KOPT-K1 (cell line): ENCODE measurements at regions not wholly inside any gene's neighbourhood (a gene's known extent, or its start where the extent isn't known, plus 50 kb on each side); places are given as distances from the start of the nearest gene placed in this dataset.
"Not testable (repeated sequence)": the region's sequence is repeated elsewhere in the genome, so short reads cannot be mapped to it uniquely, and the experiment has no call there.

ENCODE experiments used
- H3K27ac ChIP-seq: fragments of 200-600 bp; sonication (generic); 2 replicates; pipeline ENCODE4 v1.5.1; 2016; ENCODE audit warnings: antibody characterized with exemption, mild to moderate bottlenecking, low read depth, low read length; ENCODE audit not compliant: poor library complexity, severe bottlenecking
- H3K36me3 ChIP-seq: fragments of 200-600 bp; sonication (generic); 2 replicates; pipeline ENCODE4 v1.5.1; 2017; ENCODE audit warnings: antibody characterized with exemption, mild to moderate bottlenecking, low read length, moderate library complexity; ENCODE audit not compliant: insufficient read depth
- H3K9me3 ChIP-seq: fragments of 200-600 bp; sonication (generic); 2 replicates; pipeline ENCODE4 v1.5.1; 2017; ENCODE audit warnings: antibody characterized with exemption, low read length, mild to moderate bottlenecking; ENCODE audit not compliant: insufficient read depth, poor library complexity, severe bottlenecking

DNA sequence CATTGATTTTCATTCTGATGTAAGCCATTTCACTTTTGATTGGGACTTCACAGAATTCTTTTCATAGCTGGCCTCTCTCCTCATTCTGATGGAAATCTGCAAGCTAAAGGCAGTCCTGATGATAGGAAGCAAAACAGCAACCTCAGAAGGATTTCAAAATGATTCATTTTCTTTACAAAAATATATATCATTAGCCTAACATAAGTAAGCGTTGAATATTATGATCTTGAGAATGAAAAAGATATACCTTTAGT, 143.1 kb upstream of the GJE1 start:
- Histone ChIP-seq H3K36me3 (no peaks in the 10 kb centered on the region), H3K27ac (no peak overlapping the region)

DNA sequence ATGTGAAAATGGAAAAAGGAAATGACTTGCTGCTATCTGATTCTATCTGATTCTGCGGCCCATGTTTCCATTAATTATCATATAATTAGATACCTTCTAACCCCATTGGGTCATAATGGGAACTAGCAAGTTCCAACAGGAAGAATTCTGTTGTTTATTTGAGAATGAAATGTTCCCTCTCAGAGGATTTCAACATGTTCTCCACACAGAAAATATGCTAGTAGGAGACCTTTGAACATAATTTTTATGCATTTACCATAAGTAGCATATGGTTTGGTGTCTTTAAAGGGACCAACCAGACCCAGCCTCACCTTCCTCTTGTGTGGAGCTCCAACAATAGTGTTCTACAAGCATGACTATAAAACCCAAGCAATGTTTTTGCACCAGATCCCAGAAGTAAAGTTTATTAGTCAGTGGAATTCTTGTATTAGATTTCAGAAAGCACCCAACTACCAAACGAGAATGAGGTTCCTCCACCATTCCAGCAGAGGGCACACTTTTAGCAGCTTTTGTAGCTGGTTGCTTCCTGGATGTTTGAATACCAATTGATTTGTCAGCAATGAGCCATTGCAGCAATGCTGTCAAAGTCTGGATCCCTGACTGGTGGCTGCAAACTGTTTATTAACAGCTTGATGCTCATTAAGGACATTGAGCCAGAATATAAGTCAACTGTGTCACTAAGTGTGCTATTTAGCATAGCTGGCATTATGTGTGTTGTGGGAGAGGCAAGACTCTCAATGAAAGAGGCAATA, 143.6 kb upstream of the GJE1 start:
- Histone ChIP-seq H3K27ac (no peak overlapping the region), H3K36me3 (no peaks in the 10 kb centered on the region), H3K9me3 (no peaks in the 10 kb centered on the region)

More for the DNA sequence above, 143.1 kb upstream of the GJE1 start:
- H3K9me3 ChIP-seq, result no peaks in the 10 kb centered on the region

DNA sequence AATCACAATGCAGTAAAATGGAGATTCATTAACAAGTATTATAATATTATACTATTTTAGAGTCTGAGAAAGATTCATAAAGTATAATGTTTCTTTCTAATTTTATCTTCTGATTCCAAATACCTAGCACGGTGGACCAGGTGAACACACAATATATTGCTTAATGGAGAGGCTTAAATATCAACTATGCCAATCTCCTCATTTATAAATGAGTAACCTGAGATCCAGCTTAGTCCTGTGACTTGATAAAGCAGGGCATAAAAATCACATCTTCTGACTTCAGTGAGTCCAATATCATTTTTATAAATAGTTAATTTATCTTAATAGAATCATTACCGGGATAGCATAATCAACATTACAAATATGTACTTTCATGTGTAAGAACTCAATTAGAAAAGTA, 144.4 kb upstream of the GJE1 start:
- no peak overlapping the region for H3K27ac ChIP-seq
- no peaks in the 10 kb centered on the region for H3K9me3 ChIP-seq
- H3K36me3 ChIP-seq, result no peaks in the 10 kb centered on the region

DNA sequence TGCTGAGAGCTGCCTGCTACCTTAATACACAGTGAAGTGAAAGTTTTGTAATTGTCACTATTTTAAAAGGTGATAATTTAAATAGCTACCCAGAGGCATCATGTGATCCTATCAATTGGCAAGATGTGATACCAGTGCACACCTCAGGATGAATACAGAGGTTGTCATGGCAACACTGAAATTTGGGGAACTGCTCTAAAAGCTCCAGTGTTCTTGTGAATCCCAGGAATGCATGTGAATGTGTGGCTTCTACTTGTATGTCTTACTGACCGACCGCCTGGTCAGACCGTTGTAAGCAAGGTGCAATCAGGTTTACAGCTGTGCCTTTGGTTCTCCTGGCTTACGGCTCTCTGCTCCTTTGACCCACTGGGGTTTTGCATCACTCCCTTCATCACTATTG, 146.3 kb upstream of the GJE1 start:
- Histone ChIP-seq H3K27ac (no peak overlapping the region), H3K36me3 (no peaks in the 10 kb centered on the region), H3K9me3 (no peaks in the 10 kb centered on the region)

DNA sequence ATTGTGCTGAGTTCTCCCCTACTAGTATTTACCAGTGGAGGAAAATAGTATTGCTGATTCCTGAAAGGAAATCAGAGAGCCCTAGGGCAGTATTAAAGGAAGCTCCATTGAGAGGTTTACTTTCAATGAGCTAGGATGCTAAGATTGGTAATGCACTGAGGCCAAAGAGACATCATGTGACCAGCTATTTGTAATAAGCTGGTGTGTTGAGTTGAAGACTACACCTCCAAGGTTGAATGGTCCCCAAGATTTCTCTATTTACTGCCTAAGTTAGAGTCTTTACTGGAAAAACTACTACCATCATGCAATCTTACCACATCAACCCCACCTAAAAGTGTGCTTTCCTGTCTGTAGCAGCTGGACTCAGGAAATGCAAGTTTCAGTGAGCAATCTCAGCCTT, 151.5 kb upstream of the GJE1 start:
- Histone ChIP-seq H3K9me3 (no peaks in the 10 kb centered on the region), H3K27ac (no peak overlapping the region), H3K36me3 (no peaks in the 10 kb centered on the region)

DNA sequence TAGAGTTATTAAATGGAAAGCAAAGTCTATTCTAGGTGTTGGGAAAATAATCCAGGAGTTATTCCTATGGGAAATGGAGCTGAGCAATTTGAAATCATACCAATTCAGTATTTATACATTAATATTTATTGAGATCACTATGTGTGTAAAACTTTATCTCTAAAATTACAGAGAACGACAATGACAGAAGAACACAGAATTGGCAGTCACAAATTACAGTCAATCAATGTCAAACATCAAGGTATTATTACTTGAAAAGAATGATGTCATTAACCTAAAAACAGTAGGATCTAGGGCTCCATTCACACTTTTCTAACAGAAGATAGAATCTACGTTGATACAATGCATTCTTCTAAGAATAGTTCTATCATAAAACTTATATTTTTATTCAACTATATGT, 154.9 kb upstream of the GJE1 start:
- Histone ChIP-seq H3K27ac (no peak overlapping the region), H3K9me3 (no peaks in the 10 kb centered on the region), H3K36me3 (no peaks in the 10 kb centered on the region)

DNA sequence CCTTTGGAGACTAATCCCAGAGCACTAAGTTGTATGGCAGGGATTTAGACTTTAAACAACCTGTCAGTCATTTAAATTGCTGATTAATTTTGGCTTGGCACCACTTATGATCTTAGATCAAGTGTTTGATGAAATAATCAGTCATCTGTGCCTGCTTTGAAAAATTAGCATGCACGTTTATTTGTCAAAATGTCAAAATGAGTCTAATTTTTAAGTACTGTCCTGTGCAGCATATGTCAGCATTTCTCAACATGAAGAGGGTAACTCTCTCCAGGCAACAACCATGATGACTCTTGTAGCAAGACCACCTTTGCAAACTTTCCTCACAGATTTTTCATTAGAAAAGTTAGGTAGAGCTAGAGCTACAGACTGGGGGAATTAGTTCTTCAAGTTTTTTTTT, 155.7 kb upstream of the GJE1 start:
- no peaks in the 10 kb centered on the region for H3K36me3 ChIP-seq
- no peaks in the 10 kb centered on the region for H3K9me3 ChIP-seq
- no peak overlapping the region for H3K27ac ChIP-seq

DNA sequence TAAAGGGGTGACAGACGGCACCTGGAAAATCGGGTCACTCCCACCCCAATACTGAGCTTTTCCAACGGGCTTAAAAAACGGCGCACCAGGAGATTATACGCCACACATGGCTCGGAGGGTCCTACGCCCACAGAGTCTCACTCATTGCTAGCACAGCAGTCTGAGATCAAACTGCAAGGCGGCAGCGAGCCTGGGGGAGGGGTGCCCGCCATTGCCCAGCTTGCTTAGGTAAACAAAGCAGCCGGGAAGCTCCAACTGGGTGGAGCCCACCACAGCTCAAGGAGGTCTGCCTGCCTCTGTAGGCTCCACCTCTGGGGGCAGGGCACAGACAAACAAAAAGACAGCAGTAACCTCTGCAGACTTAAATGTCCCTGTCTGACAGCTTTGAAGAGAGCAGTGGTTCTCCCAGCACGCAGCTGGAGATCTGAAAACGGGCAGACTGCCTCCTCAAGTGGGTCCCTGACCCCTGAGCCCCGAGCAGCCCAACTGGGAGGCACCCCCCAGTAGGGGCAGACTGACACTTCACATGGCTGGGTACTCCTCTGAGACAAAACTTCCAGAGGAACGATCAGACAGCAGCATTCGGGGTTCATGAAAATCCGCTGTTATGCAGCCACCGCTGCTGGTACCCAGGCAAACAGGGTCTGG, 162.8 kb upstream of the GJE1 start:
- H3K9me3 ChIP-seq, H3K36me3 ChIP-seq, H3K27ac ChIP-seq: not testable (repeated sequence)

DNA sequence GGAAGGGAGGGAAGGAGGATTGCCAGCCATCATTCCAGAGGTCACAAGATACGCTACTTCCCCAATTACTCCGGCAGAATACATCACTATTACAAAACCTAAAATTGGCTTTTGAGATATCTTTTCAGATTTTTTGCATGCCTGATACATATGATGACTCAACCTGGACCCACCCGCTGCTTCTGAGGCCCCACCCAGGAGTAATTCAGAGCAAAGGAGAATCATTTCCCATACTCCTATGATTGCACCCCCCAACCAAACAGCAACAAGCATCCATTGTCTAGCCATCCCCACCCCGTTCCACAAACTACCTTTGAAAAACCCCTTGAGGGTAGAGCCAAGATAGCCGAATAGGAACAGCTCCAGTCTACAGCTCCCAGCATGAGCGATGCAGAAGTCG, 163.5 kb upstream of the GJE1 start:
- Histone ChIP-seq H3K27ac (no peak overlapping the region), H3K9me3 (no peaks in the 10 kb centered on the region), H3K36me3 (no peaks in the 10 kb centered on the region)

DNA sequence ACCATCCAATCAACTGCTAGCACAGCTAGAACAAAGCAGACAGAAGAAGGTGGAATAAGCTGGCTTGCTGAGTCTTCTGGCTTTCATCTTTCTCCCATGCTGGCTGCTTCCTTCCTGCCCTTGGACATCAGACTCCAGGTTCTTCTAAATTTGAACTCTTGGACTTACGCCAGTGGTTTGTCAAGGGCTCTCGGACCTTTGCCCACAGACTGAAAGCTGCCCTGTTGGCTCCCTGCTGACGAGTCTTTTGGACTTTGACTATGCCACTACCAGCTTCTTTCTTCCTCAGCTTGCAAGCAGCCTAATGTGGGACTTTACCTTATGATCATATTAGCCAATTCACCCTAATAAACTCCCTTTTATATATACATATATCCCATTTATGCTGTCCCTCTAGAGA, 164.1 kb upstream of the GJE1 start:
- Histone ChIP-seq H3K27ac (no peak overlapping the region), H3K36me3 (no peaks in the 10 kb centered on the region)

DNA sequence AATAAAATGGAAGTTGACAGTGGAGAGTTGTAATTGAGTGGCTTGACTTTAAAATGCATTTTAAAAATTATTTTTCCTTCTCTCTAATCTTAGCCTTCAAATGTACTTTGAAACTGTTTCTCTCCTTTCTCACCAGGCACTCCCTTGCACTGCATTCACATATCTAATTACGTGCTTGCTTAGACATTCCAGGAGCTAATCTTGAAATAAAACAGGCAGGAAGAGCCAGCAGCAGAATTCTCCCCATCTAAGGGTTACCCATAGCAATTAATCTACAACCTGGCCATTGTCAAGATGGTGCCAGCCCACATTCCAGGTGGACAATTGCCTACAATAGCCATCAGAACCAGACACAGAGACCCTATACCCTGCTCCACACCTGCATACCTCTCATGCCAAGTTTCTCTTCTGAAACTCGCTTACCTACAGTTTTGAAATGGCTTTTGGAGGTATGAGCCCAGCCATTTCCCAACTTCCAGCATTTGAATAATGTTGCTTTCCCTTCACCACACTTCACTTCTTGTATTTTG, 167.6 kb upstream of the GJE1 start:
- H3K36me3 ChIP-seq, result no peaks in the 10 kb centered on the region
- H3K27ac ChIP-seq, result no peak overlapping the region
- no peaks in the 10 kb centered on the region for H3K9me3 ChIP-seq

More for the DNA sequence above, 164.1 kb upstream of the GJE1 start:
- H3K9me3 ChIP-seq, result no peaks in the 10 kb centered on the region

DNA sequence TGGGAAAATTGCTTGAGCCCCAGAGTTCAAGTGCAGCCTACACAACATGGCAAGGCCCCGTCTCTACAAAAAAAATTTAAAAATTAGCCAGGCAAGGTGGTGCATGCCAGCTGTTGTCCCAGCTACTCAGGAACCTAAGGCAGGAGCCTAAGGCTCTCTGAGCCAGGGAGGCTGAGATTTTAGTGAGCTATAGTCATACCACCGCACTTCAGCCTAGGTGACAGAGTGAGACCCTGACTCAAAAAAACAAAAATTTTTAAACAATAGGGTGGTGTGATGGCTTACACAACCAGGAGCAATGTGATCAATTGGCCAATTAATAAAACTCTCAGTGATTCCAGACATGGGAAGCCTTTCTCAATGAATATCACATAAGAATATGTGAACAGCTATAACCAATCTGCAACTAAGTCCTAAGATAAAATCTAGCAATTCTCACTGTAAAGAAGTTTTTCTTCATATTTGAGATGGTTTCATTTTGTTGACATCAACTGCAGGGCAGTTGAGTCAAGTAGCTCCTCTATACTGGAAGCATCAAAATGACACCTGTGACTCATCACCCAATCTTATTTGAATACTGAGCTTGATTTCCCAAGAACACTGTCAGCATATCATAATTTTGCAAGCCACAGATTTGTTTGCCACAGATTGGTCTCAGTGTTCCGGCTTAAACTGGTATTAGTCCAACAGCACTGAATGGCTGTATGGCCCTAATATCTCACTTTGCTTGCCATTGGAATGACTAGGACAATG, 169.0 kb upstream of the GJE1 start:
- Histone ChIP-seq H3K9me3 (no peaks in the 10 kb centered on the region), H3K27ac (no peak overlapping the region), H3K36me3 (no peaks in the 10 kb centered on the region)

DNA sequence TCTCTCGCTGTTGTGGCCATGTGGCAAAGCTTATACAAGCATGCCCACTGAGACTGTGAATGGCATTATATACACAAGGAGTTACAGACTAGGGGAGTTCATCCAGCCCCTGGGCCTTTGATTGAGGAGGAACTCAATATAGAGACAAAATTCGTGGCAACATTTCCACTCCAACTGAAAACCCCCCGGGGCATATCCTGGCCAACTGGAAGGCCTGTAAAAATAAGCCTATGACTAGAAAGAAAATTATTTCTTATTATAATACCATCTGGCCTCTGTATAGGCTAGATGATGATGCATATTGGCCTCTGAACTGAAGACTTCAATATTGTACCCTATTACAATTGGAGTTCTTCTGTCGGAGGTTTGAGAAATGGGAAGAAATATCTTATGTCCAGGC, 175.5 kb upstream of the GJE1 start:
- peaks cover 15% of the 10 kb centered on the region for H3K9me3 ChIP-seq
- H3K27ac ChIP-seq, result no peak overlapping the region
- no peaks in the 10 kb centered on the region for H3K36me3 ChIP-seq

DNA sequence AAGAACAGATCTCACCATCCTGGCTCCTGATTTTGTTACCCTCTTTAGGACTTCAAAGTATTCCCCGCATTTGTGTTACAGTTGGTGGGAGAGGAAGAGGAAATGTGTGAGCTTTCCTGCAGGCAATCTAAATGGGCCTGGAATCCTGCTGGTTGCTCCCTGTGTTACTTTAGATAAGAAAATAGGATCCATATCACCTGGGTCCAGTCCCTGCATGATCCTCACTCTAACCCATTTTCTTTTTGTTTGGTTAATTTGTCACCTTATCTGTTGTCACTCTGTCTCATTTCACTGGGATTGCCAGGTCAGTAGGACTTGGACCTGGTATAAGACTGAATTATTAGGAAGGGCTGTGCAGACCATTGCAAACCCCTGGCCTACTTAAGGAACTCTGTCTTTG, 175.9 kb upstream of the GJE1 start:
- H3K9me3 ChIP-seq, result peaks cover 15% of the 10 kb centered on the region
- no peak overlapping the region for H3K27ac ChIP-seq
- no peaks in the 10 kb centered on the region for H3K36me3 ChIP-seq

DNA sequence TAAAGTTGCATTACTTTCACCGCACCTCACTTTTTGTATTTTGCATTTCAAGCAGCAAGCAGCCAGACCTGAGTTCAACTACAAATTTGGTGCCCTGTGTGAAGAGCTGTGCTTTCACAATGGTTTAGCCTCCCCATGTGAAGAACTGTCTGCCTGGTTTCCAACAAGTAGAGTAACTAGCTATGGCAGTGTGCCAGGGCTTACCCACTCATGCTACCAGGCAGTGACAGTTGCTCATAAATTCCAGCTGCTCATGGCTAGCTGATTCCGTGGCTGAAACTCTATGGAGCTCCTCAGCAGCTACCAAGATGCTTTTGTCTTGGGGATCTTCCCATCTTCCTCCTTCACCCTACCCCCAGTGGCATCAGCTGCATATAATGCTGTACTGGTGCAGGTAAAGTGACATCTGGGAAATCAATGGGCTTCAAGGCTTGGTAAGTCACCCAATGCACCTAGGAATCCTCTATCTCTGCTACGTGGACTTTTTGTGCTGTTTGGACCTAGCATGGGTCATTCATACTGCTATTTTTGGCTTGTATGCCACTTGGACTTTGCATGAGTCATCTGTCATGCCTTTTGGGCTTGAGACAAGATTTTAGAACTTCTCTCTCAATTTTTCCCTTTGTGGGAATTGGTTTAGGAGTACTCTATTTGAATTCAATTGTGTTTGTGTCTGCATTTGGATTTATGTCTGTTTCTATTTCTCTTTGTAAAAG, 176.5 kb upstream of the GJE1 start:
- peaks cover 15% of the 10 kb centered on the region for H3K9me3 ChIP-seq
- no peak overlapping the region for H3K27ac ChIP-seq
- H3K36me3 ChIP-seq, result no peaks in the 10 kb centered on the region
